CD4-positive, alpha-beta T cell (primary cell): ENCODE measurements at regions not wholly inside any gene's neighbourhood (a gene's known extent, or its start where the extent isn't known, plus 50 kb on each side); places are given as distances from the start of the nearest gene placed in this dataset.

Experiments
- ATAC-seq: fragments of 200-7000 bp; cut with Tn5 transposase; one replicate; pipeline ENCODE4 v1.10.0; 2022; ENCODE audit warnings: mild to moderate bottlenecking; ENCODE audit not compliant: poor library complexity
- CTCF ChIA-PET: fragments of 350-600 bp; sonication (Branson Sonifier 250); formaldehyde crosslinking; loops from one replicate; lab custom pipeline; 2021; ENCODE audit warnings: antibody characterized with exemption, inconsistent platforms; lab: Charles Lee
- POLR2A ChIA-PET: fragments of 350-600 bp; sonication (Branson Sonifier 250); formaldehyde crosslinking; loops from one replicate; lab custom pipeline; 2021; ENCODE audit warnings: antibody characterized with exemption, inconsistent platforms; lab: Charles Lee
- DNase-seq, 14 experiments: peaks; one replicate each; pipeline ENCODE4 v3.0.0-alpha.2; 2013 to 2020; ENCODE audit warnings: mixed read lengths in 2 of 14
- H3K27ac ChIP-seq, 2 donors: one replicate each; pipeline versions ENCODE4 v1.5.1 to v1.7.0; 2013; ENCODE audit warnings: low read length in 2 of 2, low read depth in 1 of 2, mild to moderate bottlenecking in 1 of 2
- H3K27me3 ChIP-seq, 2 experiments: 1 replicate in 1 of 2; 2 replicates in 1 of 2; pipeline versions ENCODE4 v1.6.1 to v1.7.0; 2013; ENCODE audit warnings: low read length in 2 of 2, control low read depth in 1 of 2, mild to moderate bottlenecking in 1 of 2, moderate library complexity in 1 of 2; ENCODE audit not compliant: insufficient read depth in 2 of 2, control insufficient read depth in 1 of 2
- H3K36me3 ChIP-seq: one replicate; pipeline ENCODE4 v1.6.1; 2013; ENCODE audit warnings: low read length, control low read depth; ENCODE audit not compliant: insufficient read depth
- H3K4me1 ChIP-seq: one replicate; pipeline ENCODE4 v1.6.1; 2013; ENCODE audit warnings: low read length, control low read depth; ENCODE audit not compliant: insufficient read depth
- H3K4me3 ChIP-seq: one replicate; pipeline ENCODE4 v1.5.1; 2013; ENCODE audit warnings: mild to moderate bottlenecking, low read length, moderate library complexity
- H3K9me3 ChIP-seq, 2 experiments: 1 replicate in 1 of 2; 2 replicates in 1 of 2; pipeline versions ENCODE4 v1.6.1 to v1.7.0; 2013; ENCODE audit warnings: low read length in 2 of 2, mild to moderate bottlenecking in 2 of 2, control low read depth in 1 of 2, moderate library complexity in 1 of 2; ENCODE audit not compliant: control insufficient read depth in 1 of 2, insufficient read depth in 1 of 2
- H3K27ac Mint-ChIP-seq: one replicate; pipeline ENCODE4 v1.8.0; 2020; ENCODE audit warnings: mixed read lengths
- H3K27me3 Mint-ChIP-seq: one replicate; pipeline ENCODE4 v1.8.0; 2021; ENCODE audit warnings: mixed read lengths
- H3K36me3 Mint-ChIP-seq: one replicate; pipeline ENCODE4 v1.8.0; 2021; ENCODE audit warnings: low read depth, mixed read lengths
- H3K4me1 Mint-ChIP-seq: one replicate; pipeline ENCODE4 v1.8.0; 2021; ENCODE audit warnings: low read depth, mixed read lengths
- H3K4me3 Mint-ChIP-seq: one replicate; pipeline ENCODE4 v1.8.0; 2020; ENCODE audit warnings: mild to moderate bottlenecking, mixed read lengths
- H3K9me3 Mint-ChIP-seq: one replicate; pipeline ENCODE4 v1.8.0; 2020; ENCODE audit warnings: mixed read lengths
- intact Hi-C, 2 experiments: fragments of 100-400 bp; cut with DNase I in 1 of 2; cut with micrococcal nuclease in 1 of 2; formaldehyde crosslinking; loops; one replicate each; pipeline versions ENCODE4 v1.15.1 to v1.9.0; 2023 to 2025; cut with DNase I, micrococcal nuclease
- TF ChIP-seq, protein P1 (sequence below): fragments of 200-600 bp; IDR thresholded peaks from one replicate; pipeline ENCODE4 v1.8.0; 2022; ENCODE audit warnings: antibody characterized with exemption, mild to moderate bottlenecking

DNA sequence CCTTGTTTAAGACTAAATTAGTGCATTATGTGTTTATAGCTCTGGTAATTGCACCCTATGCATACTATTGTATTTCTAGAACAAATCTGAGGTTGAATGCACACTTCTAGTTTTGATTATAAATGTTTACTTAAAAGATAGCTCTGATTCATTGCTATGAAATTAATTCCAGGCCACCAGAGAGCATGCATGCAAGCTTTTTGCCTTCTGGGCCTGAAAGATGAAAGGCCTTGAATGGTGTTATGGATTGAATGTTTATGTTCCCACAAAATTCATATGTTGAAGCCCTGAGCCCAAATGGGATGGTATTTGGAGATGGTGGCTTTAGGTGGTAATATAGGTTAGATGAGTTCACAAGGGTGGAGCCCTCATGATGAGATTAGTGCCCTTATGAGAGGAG lies 695.0 kb upstream of the MAP3K7 start:
- no peaks in the 10 kb centered on the region for H3K4me1 Mint-ChIP-seq
- Histone ChIP-seq H3K4me3 (no peak overlapping the region), H3K27me3 (no peaks in the 10 kb centered on the region), H3K9me3 (no peaks in the 10 kb centered on the region), H3K4me1 (no peaks in the 10 kb centered on the region), H3K27ac (no peak overlapping the region), H3K36me3 (no peaks in the 10 kb centered on the region)
- no peak overlapping the region for H3K4me3 Mint-ChIP-seq
- ChIA-PET CTCF (no interaction called here), POLR2A (no interaction called here)
- intact Hi-C loops, result no loop called here
- no peaks in the 10 kb centered on the region for H3K9me3 Mint-ChIP-seq
- DNase-seq (no peak), ATAC-seq (no peak)
- TF ChIP-seq, protein P1, sequence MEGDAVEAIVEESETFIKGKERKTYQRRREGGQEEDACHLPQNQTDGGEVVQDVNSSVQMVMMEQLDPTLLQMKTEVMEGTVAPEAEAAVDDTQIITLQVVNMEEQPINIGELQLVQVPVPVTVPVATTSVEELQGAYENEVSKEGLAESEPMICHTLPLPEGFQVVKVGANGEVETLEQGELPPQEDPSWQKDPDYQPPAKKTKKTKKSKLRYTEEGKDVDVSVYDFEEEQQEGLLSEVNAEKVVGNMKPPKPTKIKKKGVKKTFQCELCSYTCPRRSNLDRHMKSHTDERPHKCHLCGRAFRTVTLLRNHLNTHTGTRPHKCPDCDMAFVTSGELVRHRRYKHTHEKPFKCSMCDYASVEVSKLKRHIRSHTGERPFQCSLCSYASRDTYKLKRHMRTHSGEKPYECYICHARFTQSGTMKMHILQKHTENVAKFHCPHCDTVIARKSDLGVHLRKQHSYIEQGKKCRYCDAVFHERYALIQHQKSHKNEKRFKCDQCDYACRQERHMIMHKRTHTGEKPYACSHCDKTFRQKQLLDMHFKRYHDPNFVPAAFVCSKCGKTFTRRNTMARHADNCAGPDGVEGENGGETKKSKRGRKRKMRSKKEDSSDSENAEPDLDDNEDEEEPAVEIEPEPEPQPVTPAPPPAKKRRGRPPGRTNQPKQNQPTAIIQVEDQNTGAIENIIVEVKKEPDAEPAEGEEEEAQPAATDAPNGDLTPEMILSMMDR, result no peak
- no peak overlapping the region for H3K27ac Mint-ChIP-seq
- H3K27me3 Mint-ChIP-seq, result no peaks in the 10 kb centered on the region
- no peaks in the 10 kb centered on the region for H3K36me3 Mint-ChIP-seq

DNA sequence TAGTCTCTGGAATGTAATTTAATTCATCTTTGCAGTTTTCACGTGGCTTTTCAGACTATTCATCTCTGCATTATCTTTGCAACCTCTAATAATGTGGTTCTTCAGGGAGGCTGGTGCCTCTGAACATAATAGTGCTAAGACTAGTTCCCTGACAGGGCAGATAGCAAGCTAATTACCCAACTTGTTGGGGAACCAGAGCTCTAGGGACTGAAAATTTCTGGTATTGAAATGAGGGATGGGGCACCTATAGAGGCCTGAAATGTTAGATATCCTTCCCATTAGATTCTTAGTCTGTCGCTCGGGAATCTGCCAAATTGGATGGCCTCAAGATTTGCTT lies 693.6 kb upstream of the MAP3K7 start:
- ChIA-PET CTCF (no interaction called here), POLR2A (no interaction called here)
- no peak for ATAC-seq
- Histone ChIP-seq H3K27me3 (no peaks in the 10 kb centered on the region), H3K4me1 (no peaks in the 10 kb centered on the region), H3K36me3 (no peaks in the 10 kb centered on the region), H3K4me3 (no peak overlapping the region), H3K27ac (no peak overlapping the region), H3K9me3 (no peaks in the 10 kb centered on the region)
- Mint-ChIP-seq H3K4me1 (no peaks in the 10 kb centered on the region), H3K4me3 (no peak overlapping the region), H3K27ac (no peak overlapping the region), H3K36me3 (no peaks in the 10 kb centered on the region), H3K27me3 (no peaks in the 10 kb centered on the region), H3K9me3 (no peaks in the 10 kb centered on the region)
- TF ChIP-seq, protein P1, result no peak
- DNase-seq, result no peak
- intact Hi-C loops, result no loop called here

DNA sequence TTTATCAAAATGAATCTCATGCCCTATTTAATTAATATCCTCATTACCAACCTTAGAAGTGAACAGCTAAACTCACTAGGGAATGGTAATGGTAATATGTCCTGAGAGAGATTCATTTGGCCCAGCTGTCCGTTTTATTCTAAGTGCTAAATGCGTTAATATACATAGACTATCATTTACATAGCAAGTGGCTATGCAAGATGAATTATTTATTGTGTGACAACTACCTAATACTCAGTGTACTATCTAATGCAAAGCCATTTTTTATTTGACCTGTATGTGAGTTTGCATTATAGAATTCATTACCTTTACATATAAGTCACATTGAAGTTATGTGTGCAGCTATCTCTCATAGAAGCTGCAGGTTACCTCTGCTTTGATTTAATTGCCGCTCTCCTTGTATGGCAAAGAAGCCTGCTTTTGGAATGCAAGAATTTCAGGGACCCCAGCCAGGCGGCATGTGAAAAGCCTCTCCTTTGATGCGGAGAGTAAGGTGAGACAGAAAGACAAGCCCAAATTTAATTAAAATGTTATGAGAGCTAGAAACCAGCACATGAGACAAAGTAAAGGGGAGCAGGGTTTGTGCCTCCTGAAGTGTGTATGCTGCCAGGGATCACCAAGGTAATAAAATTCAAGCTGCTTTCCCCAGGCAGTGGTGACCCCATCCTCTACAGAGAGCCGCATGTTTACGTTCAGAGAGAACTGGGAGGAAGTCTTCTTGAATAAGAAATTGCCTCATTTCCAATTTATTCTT lies 693.0 kb upstream of the MAP3K7 start:
- Histone ChIP-seq H3K36me3 (no peaks in the 10 kb centered on the region), H3K27ac (no peak overlapping the region), H3K4me1 (no peaks in the 10 kb centered on the region), H3K4me3 (no peak overlapping the region), H3K27me3 (no peaks in the 10 kb centered on the region), H3K9me3 (no peaks in the 10 kb centered on the region)
- intact Hi-C loops, result no loop called here
- no peaks in the 10 kb centered on the region for H3K27me3 Mint-ChIP-seq
- no peaks in the 10 kb centered on the region for H3K36me3 Mint-ChIP-seq
- DNase-seq, result no peak
- no peak overlapping the region for H3K4me3 Mint-ChIP-seq
- H3K9me3 Mint-ChIP-seq, result no peaks in the 10 kb centered on the region
- TF ChIP-seq, protein P1, result no peak
- CTCF ChIA-PET, result no interaction called here
- H3K27ac Mint-ChIP-seq, result no peak overlapping the region
- no peak for ATAC-seq
- no peaks in the 10 kb centered on the region for H3K4me1 Mint-ChIP-seq
- POLR2A ChIA-PET, result no interaction called here
